Gastrocnemius medialis (tissue), 4 donors: ENCODE measurements at regions not wholly inside any gene's neighbourhood (a gene's known extent, or its start where the extent isn't known, plus 50 kb on each side); places are given as distances from the start of the nearest gene placed in this dataset.

Source experiments
- POLR2A ChIP-seq, 2 donors: fragments of 450-650 bp; IDR thresholded peaks; one replicate each; pipeline ENCODE4 v1.6.1; 2017; ENCODE audit warnings: antibody characterized with exemption in 2 of 2, mild to moderate bottlenecking in 2 of 2, moderate library complexity in 2 of 2
- TF ChIP-seq, protein P1 (sequence below), 5 experiments: fragments of 450-650 bp in 3 of 5; fragments of 200-600 bp in 2 of 5; sonication (generic) in 2 of 5; IDR thresholded peaks in 4 of 5; conservative IDR thresholded peaks in 1 of 5; 1 replicate in 4 of 5; 2 replicates in 1 of 5; pipeline ENCODE4 v1.5.1; 2016 to 2019; ENCODE audit warnings: antibody characterized with exemption in 5 of 5, mild to moderate bottlenecking in 3 of 5, moderate library complexity in 3 of 5

DNA sequence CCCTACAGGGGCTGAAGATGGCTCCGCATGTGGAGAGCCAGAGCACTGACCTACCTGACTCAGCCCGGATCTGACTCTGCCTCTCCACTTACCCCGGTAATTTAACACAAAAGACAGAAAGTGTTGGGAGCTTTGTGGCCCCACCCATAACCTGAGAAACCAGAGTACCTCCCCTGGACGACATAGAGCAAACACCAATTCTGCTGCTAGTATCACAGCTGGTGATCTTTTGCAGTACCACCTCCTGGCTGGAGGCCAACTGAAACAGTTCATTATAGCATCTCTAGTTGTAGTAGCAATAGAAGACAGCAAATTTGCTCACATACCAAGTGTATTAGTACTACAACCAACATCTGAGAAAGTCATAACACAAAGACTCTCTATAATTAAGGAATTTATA lies 443.9 kb downstream of the KLHL4 start:
- TF ChIP-seq, protein P1, sequence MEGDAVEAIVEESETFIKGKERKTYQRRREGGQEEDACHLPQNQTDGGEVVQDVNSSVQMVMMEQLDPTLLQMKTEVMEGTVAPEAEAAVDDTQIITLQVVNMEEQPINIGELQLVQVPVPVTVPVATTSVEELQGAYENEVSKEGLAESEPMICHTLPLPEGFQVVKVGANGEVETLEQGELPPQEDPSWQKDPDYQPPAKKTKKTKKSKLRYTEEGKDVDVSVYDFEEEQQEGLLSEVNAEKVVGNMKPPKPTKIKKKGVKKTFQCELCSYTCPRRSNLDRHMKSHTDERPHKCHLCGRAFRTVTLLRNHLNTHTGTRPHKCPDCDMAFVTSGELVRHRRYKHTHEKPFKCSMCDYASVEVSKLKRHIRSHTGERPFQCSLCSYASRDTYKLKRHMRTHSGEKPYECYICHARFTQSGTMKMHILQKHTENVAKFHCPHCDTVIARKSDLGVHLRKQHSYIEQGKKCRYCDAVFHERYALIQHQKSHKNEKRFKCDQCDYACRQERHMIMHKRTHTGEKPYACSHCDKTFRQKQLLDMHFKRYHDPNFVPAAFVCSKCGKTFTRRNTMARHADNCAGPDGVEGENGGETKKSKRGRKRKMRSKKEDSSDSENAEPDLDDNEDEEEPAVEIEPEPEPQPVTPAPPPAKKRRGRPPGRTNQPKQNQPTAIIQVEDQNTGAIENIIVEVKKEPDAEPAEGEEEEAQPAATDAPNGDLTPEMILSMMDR (IDR thresholded peaks at IDR 0.05 in 4 of 5, conservative IDR thresholded peaks at IDR 0.05 in 1 of 5) = no peak
- no peak for TF ChIP-seq POLR2A (IDR thresholded peaks at IDR 0.05)
